GM23338 (cell line): ENCODE measurements at regions not wholly inside any gene's neighbourhood (a gene's known extent, or its start where the extent isn't known, plus 50 kb on each side); places are given as distances from the start of the nearest gene placed in this dataset.

ENCODE experiments used
- ATAC-seq: fragments of 200-7000 bp; cut with Tn5 transposase; 3 replicates; pipeline ENCODE4 v1.9.1; 2020
- DNase-seq: peaks from one replicate; pipeline ENCODE4 v3.0.0-alpha.2; 2015; ENCODE audit warnings: low spot score
- H2AFZ ChIP-seq: fragments of 200-600 bp; sonication (generic); 2 replicates; pipeline ENCODE4 v1.8.0; 2016; ENCODE audit warnings: antibody characterized with exemption, mild to moderate bottlenecking, moderate library complexity
- H3F3A ChIP-seq: fragments of 200-600 bp; sonication (generic); replicated peaks from 2 replicates; pipeline ENCODE4 v1.8.0; 2017; ENCODE audit warnings: antibody characterized with exemption, mixed run types, low read depth
- H3K27ac ChIP-seq: fragments of 200-600 bp; sonication (generic); 2 replicates; pipeline ENCODE4 v1.6.1; 2016; ENCODE audit warnings: low read depth
- H3K27me3 ChIP-seq: fragments of 200-600 bp; sonication (generic); 2 replicates; pipeline ENCODE4 v1.8.0; 2016; ENCODE audit warnings: mild to moderate bottlenecking, mixed run types, moderate library complexity; ENCODE audit not compliant: insufficient read depth
- H3K36me3 ChIP-seq: fragments of 200-600 bp; sonication (generic); 2 replicates; pipeline ENCODE4 v1.8.0; 2016; ENCODE audit warnings: mild to moderate bottlenecking; ENCODE audit not compliant: insufficient read depth
- H3K4me1 ChIP-seq: fragments of 200-600 bp; sonication (generic); 2 replicates; pipeline ENCODE4 v1.8.0; 2016; ENCODE audit warnings: mild to moderate bottlenecking, moderate library complexity; ENCODE audit not compliant: insufficient read depth
- H3K4me2 ChIP-seq: fragments of 200-600 bp; sonication (generic); 2 replicates; pipeline ENCODE4 v1.7.1; 2017; ENCODE audit warnings: mixed run types
- H3K4me3 ChIP-seq: fragments of 200-600 bp; sonication (generic); 2 replicates; pipeline ENCODE4 v1.6.1; 2016; ENCODE audit warnings: mixed run types
- H3K79me2 ChIP-seq: fragments of 200-600 bp; sonication (generic); replicated peaks from 2 replicates; pipeline ENCODE4 v1.8.0; 2017; ENCODE audit warnings: mild to moderate bottlenecking; ENCODE audit not compliant: insufficient read depth
- H3K9me2 ChIP-seq: fragments of 200-600 bp; sonication (generic); 2 replicates; pipeline ENCODE4 v1.8.0; 2017; ENCODE audit not compliant: insufficient read depth
- H4K20me1 ChIP-seq: fragments of 200-600 bp; sonication (generic); replicated peaks from 2 replicates; pipeline ENCODE4 v1.8.0; 2017; ENCODE audit warnings: mild to moderate bottlenecking; ENCODE audit not compliant: insufficient read depth
- H3K27ac Mint-ChIP-seq: 2 replicates; pipeline ENCODE4 v1.8.0; 2020; ENCODE audit warnings: inconsistent platforms, mild to moderate bottlenecking, moderate library complexity, mixed read lengths
- H3K27me3 Mint-ChIP-seq: 3 replicates; pipeline ENCODE4 v1.8.0; 2022; ENCODE audit warnings: low read depth, mild to moderate bottlenecking, moderate library complexity, mixed read lengths, inconsistent platforms; ENCODE audit not compliant: insufficient read depth, poor library complexity
- H3K36me3 Mint-ChIP-seq: 3 replicates; pipeline ENCODE4 v1.8.0; 2021; ENCODE audit warnings: low read depth, mild to moderate bottlenecking, inconsistent platforms, moderate library complexity, mixed read lengths
- H3K4me1 Mint-ChIP-seq: 3 replicates; pipeline ENCODE4 v1.8.0; 2020; ENCODE audit warnings: mild to moderate bottlenecking, inconsistent platforms, mixed read lengths
- H3K4me3 Mint-ChIP-seq: 3 replicates; pipeline ENCODE4 v1.8.0; 2021; ENCODE audit warnings: moderate library complexity, mild to moderate bottlenecking, inconsistent platforms, mixed read lengths
- H3K9me3 Mint-ChIP-seq: 3 replicates; pipeline ENCODE4 v1.8.0; 2020; ENCODE audit warnings: moderate library complexity, mild to moderate bottlenecking, inconsistent platforms, mixed read lengths
- CREB1 ChIP-seq: fragments of 250-450 bp; sonication (Bioruptor Pico); IDR thresholded peaks from 2 replicates; pipeline ENCODE4 v1.5.0; 2020; ENCODE audit warnings: low read depth, mild to moderate bottlenecking, moderate library complexity
- EZH2 ChIP-seq: fragments of 200-600 bp; sonication (generic); IDR thresholded peaks from one replicate; pipeline ENCODE4 v1.8.0; 2017; ENCODE audit warnings: antibody characterized with exemption, mild to moderate bottlenecking, low read depth; ENCODE audit not compliant: unreplicated experiment
- EZH2phosphoT487 ChIP-seq: fragments of 200-600 bp; sonication (generic); IDR thresholded peaks from one replicate; pipeline ENCODE4 v1.8.1; 2018; ENCODE audit warnings: antibody characterized with exemption; ENCODE audit not compliant: unreplicated experiment
- JUNB ChIP-seq: IDR thresholded peaks from one replicate; pipeline ENCODE4 v1.6.1; 2016; ENCODE audit warnings: antibody characterized with exemption; ENCODE audit not compliant: unreplicated experiment
- NANOG ChIP-seq: IDR thresholded peaks from 2 replicates; pipeline ENCODE4 v1.6.1; 2016; ENCODE audit warnings: antibody characterized with exemption, borderline replicate concordance
- POLR2AphosphoS5 ChIP-seq: IDR thresholded peaks from 2 replicates; pipeline ENCODE4 v1.6.1; 2016; ENCODE audit warnings: antibody characterized with exemption, low read depth
- STAT1 ChIP-seq: IDR thresholded peaks from one replicate; pipeline ENCODE4 v1.6.1; 2016; ENCODE audit warnings: antibody characterized with exemption; ENCODE audit not compliant: unreplicated experiment
- ZNF114 ChIP-seq: fragments of 250-450 bp; sonication (Bioruptor Pico); IDR thresholded peaks from 2 replicates; pipeline ENCODE4 v1.5.0; 2020; ENCODE audit warnings: mild to moderate bottlenecking, moderate library complexity
- ZNF331 ChIP-seq: fragments of 250-450 bp; sonication (Bioruptor Pico); IDR thresholded peaks from 2 replicates; pipeline ENCODE4 v1.5.0; 2020; ENCODE audit warnings: low read depth, mild to moderate bottlenecking, moderate library complexity
- TF ChIP-seq, protein P1 (sequence below): IDR thresholded peaks from one replicate; pipeline ENCODE4 v1.6.1; 2018; ENCODE audit warnings: antibody characterized with exemption; ENCODE audit not compliant: unreplicated experiment
- TF ChIP-seq, protein P2 (sequence below), 2 experiments: fragments of 200-600 bp in 1 of 2; sonication (generic) in 1 of 2; conservative IDR thresholded peaks; 2 replicates each; pipeline versions ENCODE4 v1.5.1 to v1.6.1; 2016 to 2017; ENCODE audit warnings: antibody characterized with exemption in 2 of 2, low read depth in 2 of 2, mild to moderate bottlenecking in 2 of 2, moderate library complexity in 1 of 2
- TF ChIP-seq, protein P3 (sequence below): fragments of 250-450 bp; sonication (Bioruptor Pico); IDR thresholded peaks from 2 replicates; pipeline ENCODE4 v1.5.0; 2020; ENCODE audit warnings: mild to moderate bottlenecking, moderate library complexity
- TF ChIP-seq, protein P4 (sequence below): IDR thresholded peaks from 2 replicates; pipeline ENCODE4 v1.6.1; 2016; ENCODE audit warnings: antibody characterized with exemption

DNA sequence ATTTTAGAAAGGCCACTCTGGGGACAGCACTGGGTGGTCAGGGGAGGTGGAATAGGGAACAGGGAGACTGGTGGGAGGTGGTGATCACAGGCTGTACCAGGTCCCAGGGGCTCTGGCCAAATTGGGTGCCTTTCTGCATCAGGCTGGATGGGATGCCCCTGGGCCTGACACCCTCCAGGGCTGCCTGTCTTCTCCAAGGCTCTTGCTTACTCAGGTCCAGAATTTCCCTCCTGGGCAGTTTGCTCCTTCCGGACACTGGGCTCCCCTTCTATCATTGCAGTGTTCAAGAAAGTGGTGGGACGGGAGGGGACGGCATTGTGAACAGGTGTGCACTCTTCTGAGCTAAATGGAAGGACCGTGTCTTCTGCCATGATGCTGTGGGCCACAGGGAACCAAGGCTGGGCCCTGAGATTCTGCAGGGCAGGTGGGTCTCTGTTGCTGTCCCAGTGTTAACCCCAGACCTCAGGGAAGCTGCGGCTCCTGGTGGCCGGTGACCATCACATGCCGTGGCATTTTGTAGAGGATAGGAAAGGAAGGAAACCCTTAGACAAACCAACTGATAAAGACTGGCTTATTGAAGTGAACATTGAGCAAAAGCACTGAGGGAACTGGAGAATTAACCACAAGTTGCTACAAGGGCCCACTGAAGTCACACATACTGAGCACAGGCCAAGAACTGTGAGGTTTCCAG, 93.7 kb upstream of the HS6ST1 start:
- Mint-ChIP-seq H3K4me3 (no peak overlapping the region), H3K27ac (no peak overlapping the region), H3K27me3 (peaks cover 19% of the 10 kb centered on the region), H3K36me3 (no peaks in the 10 kb centered on the region), H3K9me3 (peaks cover 7% of the 10 kb centered on the region; the same call in 1 of the 3 replicates), H3K4me1 (peaks cover 27% of the 10 kb centered on the region)
- Histone ChIP-seq H3K9me2 (no peaks in the 10 kb centered on the region; the same call in 1 of the 2 replicates), H3K27me3 (no peaks in the 10 kb centered on the region), H4K20me1 (no peaks in the 10 kb centered on the region), H3K27ac (no peak overlapping the region), H3K4me3 (no peak overlapping the region), H3K79me2 (no peaks in the 10 kb centered on the region), H3K4me1 (peaks cover 16% of the 10 kb centered on the region), H3K36me3 (no peaks in the 10 kb centered on the region), H2AFZ (no peak overlapping the region), H3F3A (no peaks in the 10 kb centered on the region), H3K4me2 (no peak overlapping the region)
- TF ChIP-seq STAT1 = no peak
- TF ChIP-seq, protein P1, sequence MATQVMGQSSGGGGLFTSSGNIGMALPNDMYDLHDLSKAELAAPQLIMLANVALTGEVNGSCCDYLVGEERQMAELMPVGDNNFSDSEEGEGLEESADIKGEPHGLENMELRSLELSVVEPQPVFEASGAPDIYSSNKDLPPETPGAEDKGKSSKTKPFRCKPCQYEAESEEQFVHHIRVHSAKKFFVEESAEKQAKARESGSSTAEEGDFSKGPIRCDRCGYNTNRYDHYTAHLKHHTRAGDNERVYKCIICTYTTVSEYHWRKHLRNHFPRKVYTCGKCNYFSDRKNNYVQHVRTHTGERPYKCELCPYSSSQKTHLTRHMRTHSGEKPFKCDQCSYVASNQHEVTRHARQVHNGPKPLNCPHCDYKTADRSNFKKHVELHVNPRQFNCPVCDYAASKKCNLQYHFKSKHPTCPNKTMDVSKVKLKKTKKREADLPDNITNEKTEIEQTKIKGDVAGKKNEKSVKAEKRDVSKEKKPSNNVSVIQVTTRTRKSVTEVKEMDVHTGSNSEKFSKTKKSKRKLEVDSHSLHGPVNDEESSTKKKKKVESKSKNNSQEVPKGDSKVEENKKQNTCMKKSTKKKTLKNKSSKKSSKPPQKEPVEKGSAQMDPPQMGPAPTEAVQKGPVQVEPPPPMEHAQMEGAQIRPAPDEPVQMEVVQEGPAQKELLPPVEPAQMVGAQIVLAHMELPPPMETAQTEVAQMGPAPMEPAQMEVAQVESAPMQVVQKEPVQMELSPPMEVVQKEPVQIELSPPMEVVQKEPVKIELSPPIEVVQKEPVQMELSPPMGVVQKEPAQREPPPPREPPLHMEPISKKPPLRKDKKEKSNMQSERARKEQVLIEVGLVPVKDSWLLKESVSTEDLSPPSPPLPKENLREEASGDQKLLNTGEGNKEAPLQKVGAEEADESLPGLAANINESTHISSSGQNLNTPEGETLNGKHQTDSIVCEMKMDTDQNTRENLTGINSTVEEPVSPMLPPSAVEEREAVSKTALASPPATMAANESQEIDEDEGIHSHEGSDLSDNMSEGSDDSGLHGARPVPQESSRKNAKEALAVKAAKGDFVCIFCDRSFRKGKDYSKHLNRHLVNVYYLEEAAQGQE = no peak
- TF ChIP-seq, protein P2, sequence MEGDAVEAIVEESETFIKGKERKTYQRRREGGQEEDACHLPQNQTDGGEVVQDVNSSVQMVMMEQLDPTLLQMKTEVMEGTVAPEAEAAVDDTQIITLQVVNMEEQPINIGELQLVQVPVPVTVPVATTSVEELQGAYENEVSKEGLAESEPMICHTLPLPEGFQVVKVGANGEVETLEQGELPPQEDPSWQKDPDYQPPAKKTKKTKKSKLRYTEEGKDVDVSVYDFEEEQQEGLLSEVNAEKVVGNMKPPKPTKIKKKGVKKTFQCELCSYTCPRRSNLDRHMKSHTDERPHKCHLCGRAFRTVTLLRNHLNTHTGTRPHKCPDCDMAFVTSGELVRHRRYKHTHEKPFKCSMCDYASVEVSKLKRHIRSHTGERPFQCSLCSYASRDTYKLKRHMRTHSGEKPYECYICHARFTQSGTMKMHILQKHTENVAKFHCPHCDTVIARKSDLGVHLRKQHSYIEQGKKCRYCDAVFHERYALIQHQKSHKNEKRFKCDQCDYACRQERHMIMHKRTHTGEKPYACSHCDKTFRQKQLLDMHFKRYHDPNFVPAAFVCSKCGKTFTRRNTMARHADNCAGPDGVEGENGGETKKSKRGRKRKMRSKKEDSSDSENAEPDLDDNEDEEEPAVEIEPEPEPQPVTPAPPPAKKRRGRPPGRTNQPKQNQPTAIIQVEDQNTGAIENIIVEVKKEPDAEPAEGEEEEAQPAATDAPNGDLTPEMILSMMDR (conservative IDR thresholded peaks at IDR 0.05; ENCODE audit: low read depth in 2 of 2) = no peak
- TF ChIP-seq NANOG = no peak
- TF ChIP-seq JUNB = no peak
- TF ChIP-seq, protein P3, sequence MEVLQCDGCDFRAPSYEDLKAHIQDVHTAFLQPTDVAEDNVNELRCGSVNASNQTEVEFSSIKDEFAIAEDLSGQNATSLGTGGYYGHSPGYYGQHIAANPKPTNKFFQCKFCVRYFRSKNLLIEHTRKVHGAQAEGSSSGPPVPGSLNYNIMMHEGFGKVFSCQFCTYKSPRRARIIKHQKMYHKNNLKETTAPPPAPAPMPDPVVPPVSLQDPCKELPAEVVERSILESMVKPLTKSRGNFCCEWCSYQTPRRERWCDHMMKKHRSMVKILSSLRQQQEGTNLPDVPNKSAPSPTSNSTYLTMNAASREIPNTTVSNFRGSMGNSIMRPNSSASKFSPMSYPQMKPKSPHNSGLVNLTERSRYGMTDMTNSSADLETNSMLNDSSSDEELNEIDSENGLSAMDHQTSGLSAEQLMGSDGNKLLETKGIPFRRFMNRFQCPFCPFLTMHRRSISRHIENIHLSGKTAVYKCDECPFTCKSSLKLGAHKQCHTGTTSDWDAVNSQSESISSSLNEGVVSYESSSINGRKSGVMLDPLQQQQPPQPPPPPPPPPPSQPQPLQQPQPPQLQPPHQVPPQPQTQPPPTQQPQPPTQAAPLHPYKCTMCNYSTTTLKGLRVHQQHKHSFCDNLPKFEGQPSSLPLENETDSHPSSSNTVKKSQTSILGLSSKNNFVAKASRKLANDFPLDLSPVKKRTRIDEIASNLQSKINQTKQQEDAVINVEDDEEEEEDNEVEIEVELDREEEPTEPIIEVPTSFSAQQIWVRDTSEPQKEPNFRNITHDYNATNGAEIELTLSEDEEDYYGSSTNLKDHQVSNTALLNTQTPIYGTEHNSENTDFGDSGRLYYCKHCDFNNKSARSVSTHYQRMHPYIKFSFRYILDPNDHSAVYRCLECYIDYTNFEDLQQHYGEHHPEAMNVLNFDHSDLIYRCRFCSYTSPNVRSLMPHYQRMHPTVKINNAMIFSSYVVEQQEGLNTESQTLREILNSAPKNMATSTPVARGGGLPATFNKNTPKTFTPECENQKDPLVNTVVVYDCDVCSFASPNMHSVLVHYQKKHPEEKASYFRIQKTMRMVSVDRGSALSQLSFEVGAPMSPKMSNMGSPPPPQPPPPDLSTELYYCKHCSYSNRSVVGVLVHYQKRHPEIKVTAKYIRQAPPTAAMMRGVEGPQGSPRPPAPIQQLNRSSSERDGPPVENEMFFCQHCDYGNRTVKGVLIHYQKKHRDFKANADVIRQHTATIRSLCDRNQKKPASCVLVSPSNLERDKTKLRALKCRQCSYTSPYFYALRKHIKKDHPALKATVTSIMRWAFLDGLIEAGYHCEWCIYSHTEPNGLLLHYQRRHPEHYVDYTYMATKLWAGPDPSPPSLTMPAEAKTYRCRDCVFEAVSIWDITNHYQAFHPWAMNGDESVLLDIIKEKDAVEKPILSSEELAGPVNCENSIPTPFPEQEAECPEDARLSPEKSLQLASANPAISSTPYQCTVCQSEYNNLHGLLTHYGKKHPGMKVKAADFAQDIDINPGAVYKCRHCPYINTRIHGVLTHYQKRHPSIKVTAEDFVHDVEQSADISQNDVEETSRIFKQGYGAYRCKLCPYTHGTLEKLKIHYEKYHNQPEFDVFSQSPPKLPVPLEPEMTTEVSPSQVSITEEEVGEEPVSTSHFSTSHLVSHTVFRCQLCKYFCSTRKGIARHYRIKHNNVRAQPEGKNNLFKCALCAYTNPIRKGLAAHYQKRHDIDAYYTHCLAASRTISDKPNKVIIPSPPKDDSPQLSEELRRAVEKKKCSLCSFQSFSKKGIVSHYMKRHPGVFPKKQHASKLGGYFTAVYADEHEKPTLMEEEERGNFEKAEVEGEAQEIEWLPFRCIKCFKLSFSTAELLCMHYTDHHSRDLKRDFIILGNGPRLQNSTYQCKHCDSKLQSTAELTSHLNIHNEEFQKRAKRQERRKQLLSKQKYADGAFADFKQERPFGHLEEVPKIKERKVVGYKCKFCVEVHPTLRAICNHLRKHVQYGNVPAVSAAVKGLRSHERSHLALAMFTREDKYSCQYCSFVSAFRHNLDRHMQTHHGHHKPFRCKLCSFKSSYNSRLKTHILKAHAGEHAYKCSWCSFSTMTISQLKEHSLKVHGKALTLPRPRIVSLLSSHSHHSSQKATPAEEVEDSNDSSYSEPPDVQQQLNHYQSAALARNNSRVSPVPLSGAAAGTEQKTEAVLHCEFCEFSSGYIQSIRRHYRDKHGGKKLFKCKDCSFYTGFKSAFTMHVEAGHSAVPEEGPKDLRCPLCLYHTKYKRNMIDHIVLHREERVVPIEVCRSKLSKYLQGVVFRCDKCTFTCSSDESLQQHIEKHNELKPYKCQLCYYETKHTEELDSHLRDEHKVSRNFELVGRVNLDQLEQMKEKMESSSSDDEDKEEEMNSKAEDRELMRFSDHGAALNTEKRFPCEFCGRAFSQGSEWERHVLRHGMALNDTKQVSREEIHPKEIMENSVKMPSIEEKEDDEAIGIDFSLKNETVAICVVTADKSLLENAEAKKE (CRISPR knock-in tag) = no peak
- TF ChIP-seq, protein P4, sequence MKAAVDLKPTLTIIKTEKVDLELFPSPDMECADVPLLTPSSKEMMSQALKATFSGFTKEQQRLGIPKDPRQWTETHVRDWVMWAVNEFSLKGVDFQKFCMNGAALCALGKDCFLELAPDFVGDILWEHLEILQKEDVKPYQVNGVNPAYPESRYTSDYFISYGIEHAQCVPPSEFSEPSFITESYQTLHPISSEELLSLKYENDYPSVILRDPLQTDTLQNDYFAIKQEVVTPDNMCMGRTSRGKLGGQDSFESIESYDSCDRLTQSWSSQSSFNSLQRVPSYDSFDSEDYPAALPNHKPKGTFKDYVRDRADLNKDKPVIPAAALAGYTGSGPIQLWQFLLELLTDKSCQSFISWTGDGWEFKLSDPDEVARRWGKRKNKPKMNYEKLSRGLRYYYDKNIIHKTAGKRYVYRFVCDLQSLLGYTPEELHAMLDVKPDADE = no peak
- no peak for TF ChIP-seq ZNF331 (CRISPR knock-in tag)
- TF ChIP-seq EZH2 = no peak
- no peak for TF ChIP-seq CREB1 (CRISPR knock-in tag)
- TF ChIP-seq POLR2AphosphoS5 = no peak
- TF ChIP-seq ZNF114 (CRISPR knock-in tag) = no peak
- TF ChIP-seq EZH2phosphoT487 = no peak
- DNase-seq (no peak), ATAC-seq (no peak)
